HUDEP-2 (cell line): ENCODE measurements at regions not wholly inside any gene's neighbourhood (a gene's known extent, or its start where the extent isn't known, plus 50 kb on each side); places are given as distances from the start of the nearest gene placed in this dataset.
"Not testable (repeated sequence)": the region's sequence is repeated elsewhere in the genome, so short reads cannot be mapped to it uniquely, and the experiment has no call there.

ENCODE experiments used
- DNase-seq, 76 experiments: peaks; one replicate each; lab custom pipeline; 2025; ENCODE audit not compliant: unreplicated experiment in 76 of 76; lab: John Stamatoyannopoulos, UW

DNA sequence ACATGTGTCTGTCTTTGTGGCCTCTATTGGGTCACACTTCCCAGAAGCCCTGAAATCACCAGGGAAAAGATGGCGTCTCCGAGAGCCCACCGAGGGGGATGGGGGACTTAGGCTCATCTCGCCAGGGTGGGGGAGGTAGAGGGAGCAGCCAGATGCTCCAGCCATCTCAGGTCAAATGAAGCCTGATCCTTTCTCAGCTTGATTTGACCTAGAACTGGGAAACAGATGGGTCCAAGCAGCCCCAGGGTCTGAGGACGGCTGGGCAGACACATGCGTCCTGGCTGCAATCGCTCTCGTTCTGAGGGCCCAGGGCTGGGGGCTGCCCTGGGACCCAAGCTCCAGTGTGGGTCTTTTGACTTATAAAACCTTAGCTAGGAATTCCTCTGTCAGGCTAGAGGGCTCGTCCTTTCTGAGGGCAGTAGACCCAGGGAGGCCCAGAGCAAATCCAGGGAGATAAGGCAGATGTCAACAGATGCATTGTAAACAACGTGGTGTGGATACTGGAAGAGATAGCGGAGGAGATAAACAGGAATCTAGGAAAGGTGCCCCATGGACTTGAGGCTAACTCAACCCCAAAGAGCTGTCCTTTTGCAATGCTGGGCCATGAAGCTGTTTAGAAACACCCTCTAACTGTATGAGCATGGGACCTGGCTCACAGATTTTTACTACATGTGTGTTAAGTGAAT, 127.7 kb downstream of the MYCN start:
- no peak for DNase-seq

DNA sequence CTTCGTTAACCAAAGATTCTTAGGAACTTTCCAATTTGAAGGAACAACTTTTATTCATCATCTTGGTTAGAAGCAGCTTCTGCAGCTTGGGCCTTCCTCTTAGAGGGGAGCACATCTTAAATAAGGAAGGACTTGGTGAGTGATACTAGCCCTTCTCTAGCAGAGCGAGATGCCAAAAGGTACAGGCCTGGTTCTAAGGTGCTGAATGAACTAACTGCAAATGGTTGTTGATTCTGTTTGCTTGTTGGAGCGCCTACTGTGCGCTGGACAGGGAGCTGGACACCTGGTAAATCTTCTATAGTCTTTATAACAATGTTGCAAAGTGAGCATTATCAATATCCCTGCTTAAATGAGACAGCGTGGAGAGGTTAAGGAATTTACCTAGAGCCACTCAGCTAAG, 127.1 kb downstream of the MYCN start:
- no peak for DNase-seq

DNA sequence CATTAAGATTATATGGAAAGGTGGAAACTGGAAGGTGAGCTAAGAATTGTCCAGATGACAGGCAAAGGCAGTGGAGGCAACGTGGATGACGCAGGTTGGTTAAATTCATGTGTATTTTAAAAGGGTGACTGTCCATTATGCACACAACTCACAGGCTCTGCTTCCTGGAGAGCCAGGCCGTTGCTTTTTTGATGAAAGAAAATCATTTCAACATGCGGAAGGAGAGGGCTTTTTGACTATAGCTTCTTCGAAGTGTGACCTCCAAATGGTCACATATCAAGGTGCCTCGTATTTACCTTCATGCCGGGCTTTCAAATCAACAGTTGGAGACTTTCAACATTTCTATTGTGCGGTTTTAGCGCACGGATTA, 126.7 kb downstream of the MYCN start:
- no peak for DNase-seq

DNA sequence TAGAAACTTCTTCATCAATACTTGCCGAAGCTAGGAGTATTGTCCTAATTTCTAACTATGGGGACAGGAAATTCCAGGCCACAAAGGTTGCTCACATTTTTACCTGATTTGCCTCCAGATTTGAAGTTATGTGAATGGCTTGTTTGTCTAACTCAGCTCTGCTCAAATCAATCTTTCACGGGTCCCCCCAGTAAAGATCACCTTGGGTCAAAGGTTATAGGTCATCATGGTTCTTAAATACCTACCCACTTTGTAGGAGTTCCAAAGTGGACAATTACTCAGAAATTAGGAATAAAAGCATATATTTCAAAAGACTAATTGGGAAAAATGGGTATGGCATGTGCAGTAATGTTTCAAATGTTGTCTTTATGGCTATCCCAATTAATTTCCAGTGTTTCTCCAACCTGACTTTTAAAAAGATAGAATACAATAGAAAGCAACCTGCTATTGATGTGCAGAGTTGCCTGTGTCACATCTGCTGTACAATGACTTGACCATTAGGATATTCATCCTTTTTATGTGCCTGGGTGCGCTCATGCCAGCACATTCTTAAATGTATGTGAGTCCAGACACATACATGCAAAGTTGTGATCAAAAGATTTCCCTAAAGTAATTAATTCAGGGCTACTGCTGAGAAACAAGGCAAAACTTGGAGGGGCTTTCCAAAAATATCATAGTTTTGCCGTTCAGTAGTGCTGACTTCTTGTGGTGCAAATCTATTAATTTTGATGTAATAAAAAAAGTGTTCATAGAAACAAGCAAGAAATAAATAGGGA, 126.1 kb downstream of the MYCN start:
- DNase-seq, result no peak

DNA sequence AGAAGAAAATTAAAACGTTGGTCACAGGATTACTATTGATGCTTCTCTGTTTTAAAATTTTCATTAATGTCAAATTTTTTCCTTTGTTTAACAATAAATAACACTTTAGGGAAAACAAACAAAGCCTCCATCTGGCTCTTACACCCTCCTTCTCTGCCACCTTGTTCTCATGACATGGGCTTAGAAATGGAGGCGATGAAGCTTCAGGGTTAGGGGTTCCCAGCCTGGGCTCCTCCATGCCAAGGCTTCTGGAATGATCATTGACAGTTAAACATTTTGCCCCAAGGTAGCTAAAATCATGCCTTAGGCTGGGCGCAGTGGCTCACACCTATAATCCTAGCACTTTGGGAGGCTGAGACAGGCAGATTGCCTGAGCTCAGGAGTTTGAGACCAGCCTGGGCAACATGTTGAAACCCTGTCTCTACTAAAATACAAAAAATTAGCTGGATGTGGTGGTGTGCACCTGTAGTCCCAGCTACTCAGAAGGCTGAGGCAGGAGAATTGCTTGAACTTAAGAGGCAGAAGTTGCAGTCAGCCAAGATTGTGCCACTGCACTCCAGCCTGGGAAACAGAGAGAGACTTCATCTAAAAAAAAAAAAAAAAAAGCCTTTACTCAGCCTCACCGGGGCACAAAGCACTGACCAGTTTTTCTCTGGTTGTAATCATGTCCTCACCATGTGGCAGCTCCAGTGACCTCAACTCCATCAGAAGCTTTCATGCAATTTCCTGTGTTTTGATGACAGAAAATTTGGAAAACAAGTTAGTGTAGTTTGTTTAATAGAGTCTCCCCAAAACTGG, 125.1 kb downstream of the MYCN start:
- DNase-seq, result not testable (repeated sequence)

DNA sequence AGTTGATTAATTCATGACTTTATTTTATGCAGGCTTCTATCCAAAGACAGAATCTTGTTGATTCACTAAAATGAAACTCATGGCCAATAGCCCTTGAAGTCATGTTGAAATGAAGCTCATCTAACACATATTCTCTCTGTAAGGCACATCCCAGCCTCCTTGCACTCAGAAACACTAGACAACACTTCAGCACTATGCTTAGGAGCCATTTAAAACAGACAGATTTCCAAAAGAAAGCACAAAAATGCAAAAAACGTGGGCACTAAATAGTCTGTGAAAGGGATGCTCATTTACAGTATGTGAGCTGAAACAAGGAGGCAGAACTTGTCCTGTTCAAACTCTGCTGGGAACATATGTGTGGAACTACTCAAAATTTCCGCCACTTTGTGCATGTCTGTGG, 124.4 kb downstream of the MYCN start:
- no peak for DNase-seq

DNA sequence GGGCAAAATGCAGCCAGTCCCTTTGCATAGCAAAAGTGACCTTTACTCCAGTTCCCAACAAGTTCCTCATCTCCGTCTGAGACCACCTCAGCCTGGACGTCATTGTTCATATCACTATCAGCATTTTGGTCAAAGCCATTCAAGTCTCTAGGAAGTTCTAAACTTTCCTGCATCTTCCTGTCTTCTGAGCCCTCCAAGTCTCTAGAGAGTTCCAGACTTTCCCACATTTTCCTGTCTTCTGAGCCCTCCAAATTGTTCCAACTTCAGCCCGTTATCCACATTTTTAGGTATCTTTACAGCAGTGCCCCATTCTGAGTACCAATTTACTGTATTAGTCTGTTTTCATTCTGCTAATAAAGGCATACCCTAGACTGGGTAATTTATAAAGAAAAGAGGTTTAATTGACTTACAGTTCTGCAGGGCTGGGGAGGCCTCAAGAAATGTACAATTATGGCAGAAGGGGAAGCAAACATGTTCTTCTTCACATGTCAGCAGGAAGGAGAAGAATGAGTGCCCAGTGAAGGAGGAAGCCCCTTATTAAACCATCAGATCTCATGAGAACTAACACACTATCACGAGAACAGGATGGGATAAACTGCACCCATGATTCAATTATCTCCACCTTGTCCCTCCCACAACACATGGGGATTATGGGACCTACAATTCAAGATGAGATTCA, 123.7 kb downstream of the MYCN start:
- DNase-seq, result no peak

DNA sequence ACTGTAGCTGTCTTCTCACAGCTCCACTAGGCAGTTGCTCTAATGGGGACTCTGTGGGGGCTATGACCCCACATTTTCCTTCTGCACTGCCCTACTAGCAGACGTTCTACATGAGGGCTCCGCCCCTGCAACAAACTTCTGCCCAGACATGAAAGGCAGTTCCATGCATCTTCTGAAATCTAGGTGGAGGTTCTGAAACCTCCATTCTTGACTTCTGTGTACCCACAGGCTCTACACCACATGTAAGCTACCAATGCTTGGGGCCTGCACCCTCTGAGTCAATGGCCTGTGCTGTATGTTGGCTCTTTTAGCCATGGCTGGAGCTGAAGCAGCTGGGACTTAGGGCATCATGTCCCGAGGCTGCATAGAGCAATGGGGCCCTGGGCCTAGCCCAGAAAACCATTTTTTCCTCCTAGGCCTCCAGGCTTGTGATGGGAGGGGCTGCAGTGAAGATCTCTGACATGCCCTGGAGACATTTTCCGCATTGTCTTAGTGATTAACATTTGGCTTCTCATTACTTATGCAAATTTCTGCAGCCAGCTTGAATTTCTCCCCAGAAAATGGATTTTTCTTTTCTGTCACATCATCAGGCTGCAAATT, 123.0 kb downstream of the MYCN start:
- no peak for DNase-seq

DNA sequence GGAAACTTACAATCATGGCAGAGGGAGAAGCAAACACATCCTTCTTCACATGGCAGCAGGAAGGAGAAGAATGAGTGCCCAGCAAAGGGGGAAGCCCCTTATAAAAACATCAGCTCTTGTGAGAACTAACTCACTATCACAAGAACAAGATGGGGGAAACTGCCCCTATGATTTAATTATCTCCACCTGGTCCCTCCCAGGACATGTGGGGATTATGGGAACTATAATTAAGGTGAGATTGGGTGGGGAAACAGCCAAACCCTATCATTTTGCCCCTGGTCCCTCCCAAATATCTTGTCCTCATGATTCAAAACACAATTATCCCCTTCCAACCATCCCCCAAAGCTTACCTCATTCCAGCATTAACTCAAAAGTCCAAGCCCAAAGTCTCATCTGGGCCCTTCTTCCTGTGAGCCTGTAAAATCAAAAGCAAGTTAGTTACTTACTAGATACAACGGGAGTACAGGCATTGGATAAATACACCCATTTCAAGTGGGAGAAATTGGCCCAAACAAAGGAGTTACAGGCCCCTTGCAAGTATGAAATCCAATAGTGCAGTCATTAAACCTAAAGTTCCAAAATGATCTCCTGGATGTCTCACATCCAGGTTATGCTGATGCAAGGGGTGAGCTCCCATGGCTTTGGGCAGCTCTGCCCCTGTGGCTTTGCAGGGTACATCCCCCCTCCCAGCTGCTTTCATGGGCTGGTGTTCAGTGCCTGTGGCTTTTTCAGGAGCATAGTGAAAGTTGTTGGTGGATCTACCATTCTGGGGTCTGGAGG, 122.3 kb downstream of the MYCN start:
- no peak for DNase-seq

DNA sequence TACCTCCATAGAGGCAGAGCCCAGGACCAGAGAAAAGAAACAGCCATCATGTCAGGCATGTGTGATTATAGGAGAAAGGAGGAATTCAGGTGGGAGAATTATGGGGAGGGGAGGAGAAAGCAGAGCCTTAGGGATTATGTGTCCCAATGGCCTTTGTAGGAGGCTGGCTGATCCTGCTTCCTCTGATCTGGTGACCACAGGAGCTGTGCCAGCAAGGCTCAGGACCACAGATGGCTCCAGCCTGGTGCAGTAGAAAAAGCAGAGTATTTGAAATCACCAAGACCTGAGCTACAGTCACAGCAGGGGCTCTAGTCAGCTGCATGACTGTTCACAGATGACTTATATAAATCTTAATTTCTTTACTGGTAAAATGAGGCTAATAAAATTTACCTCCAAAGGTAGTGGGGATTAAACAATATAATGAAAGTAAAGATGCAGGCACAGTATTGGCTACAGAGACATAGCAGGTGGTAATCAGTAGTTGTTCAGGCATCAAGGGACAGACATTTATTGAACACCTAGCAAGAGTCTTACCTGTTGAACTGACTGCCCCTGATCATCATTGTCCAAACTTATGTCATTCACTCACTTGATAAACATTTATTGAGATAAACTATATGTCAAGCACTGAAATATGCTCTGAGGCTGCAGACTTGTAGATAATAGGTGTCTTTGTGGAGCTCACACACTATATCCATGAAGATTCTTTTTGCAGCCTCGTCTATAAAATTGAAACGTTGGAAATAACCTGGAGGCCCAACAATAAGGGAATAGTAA, 121.3 kb downstream of the MYCN start:
- no peak for DNase-seq

DNA sequence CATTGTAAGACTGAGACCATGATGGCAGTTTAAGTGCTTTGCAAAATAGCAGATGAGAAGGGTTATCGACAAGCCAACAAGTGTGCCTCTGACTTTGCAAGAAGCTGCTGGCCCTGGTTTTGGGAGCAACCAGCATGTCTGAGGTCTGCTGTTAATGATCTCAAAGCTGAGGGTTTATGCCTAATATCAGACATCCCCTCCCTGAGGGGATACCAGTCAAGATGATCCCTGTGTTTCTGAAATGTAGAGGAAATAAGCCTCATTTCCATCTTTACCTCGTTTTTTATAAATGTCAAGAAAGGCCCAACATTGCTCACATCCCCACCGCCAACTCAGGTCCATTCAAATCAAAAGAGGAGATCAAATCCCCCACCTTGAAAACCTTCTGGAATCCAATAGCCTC, 120.6 kb downstream of the MYCN start:
- no peak for DNase-seq

DNA sequence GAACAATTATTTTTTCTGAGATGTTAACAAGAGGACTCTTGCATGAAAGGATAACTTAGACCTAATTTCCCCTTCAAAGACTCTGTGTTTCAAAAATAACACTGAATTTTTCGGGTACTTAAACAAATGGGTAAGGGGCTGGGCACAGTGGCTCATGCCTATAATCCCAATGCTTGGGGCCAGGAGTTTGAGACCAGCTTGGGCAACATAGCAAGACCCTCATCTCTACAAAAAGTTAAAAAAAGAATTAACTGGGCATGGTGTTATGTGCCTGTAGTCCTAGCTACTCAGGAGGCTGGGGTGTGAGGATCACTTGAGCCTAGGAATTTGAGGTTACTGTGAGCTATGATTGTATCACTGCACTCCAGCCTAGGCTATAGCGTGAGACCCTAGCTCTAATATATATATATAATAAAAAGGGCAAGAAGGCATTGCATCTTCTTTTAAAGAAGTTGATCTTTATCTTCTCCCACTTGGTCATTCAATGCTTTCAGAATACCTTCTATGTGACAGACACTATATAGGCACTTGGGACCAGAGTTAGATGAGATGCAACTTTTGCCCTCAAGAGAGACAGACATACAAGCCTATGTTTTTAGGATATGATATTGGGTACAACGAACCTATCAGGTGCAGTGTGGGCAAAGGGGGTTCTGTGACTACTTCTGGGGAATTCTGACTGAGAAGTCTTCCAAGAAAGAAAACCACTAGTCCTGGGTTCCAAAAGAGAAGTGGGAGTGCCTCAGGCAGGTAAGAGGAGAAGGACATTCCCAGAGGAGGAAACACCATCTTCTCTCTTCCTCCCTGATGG, 120.0 kb downstream of the MYCN start:
- DNase-seq, result no peak

DNA sequence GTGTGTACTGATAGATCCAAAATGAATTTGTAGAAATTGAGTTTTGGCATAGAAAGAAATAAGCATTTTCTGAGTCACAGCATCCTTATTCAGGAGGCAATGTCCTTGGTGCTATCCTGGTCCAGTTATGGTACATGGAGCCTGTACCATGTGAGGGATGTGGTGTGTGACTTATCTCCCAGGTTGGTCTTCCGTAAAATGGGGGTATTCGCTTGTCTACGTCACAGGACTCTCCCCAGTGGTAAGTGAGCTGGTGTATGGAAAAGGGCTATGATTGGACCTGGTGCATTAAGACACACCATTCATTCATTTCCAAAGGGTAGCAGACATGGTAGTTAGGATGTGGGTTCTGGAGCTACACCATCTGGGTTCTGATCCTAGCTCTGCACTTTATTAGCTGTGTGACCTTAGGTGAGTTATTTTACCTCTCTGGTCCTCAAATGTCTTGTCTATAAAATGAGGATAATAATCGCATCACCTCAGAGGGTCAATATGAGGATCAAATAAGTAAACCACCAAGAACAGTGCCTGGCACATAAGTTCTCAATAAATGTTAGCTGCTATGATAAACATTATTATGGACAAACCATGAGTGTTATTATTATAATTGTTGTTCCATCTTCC, 119.2 kb downstream of the MYCN start:
- no peak for DNase-seq

DNA sequence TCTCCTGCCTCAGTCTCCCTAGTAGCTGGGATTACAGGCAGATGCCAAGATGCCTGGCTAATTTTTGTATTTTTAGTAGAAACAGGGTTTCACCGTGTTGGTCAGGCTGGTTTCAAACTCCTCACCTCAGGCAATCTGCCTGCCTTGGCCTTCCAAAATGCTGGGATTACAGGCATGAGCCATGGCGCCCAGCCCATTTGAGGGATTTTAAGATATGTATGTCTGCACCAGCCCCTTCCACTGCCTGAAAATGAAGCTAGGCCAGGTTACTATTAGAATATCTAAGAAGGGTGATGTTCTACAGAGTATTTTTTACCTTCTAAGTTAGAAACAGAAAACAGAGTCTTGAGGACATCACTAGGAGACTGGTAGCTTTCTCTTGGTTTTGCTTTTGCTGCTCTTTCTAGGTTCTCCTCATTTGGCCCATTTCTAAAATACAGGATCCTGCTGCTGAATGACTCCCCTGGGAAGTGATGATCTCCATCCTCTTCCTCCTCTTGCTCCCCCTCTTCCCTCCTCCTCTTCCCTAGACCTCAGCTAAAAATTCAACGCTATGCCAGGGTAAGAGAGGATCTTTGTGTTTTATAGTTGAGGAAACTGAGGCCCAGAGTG, 118.5 kb downstream of the MYCN start:
- DNase-seq, result no peak

DNA sequence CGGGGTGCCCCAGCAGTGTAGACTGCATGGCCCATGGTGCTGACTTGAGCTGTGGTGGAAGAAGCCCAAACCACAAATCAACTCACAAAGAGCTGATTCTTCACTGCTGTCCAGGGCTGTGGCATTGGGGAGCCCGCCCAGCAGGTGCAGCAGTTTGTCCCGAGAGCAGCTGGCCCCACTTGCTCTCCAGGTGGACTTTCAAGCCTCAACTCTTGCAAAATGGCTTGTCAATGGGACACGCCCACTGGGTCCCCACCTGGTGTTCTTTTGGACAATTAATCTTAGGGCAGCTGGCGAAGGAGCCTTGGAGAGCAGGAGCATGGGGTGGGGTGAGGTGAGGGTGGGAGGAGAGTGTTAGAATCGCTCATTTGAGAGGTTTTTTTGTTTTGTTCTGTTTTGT, 117.9 kb downstream of the MYCN start:
- no peak for DNase-seq

DNA sequence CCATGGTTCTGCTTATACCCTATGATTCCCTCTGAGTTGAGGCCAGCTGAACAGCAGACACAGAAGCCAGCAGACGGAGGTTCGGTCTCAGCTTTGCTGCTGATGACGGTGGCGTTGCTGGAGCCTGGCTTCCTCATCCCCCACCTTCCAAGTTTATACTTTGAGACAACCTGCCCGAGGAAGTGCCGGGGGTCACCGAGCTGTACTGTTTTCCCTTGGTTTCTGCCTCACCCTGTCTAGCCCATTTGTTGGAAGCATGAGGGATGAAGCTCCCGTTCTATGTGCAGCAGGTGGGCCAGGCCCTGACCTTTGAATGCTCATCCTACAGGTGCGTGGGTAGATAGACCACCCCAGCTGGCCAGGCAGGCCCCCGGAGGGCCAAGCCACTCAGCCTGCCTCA, 117.3 kb downstream of the MYCN start:
- DNase-seq, result no peak

DNA sequence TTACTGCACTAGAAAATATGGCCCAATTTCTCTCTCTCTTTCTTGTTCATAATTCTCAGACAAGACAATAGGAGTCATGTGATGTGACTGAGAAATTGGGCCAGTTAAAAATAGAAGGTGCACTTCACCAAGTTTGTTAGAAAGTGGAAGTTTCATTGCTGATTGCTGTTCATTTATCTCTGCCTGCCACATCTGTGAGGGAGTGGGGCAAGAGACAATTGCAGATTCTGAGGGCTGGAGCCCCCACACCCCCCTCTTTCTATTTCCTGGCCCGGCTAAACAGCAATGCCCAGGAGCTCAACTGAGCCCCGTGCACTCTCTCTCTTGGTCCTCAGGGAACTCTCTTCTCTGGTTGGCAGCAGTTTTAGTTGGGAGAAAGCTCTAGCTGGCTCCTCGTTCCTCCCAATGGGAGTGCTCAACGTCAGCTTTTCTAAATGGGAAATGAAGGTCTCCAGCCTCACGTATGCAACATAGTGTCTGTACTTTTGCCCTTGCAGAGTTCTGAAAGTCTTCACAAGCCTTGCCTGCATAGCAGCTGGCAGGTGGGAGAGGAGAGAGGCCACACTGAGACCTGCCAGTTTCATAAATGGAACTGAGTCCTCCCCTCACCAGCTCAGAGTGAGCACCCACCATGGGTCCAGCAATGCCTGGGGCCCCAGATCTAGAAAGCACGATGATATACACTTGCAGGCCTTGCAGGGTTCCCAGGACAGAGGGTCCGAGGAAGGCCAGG, 115.7 kb downstream of the MYCN start:
- DNase-seq, result no peak
